ENCODE measurements at regions not wholly inside any gene's neighbourhood (a gene's known extent, or its start where the extent isn't known, plus 50 kb on each side); places are given as distances from the start of the nearest gene placed in this dataset.

GRCh38 chr12:46908936-46909635 is 83.3 kb upstream of the SLC38A4 start:
- in situ Hi-C loops (cut with MboI; ENCODE audit: low sequenced_read_pairs): no loop called here

GRCh38 chr12:46910830-46911229 is 85.0 kb upstream of the SLC38A4 start:
- in situ Hi-C loops (cut with MboI; ENCODE audit: low sequenced_read_pairs): no loop called here

GRCh38 chr12:46914336-46914735 is 88.5 kb upstream of the SLC38A4 start:
- in situ Hi-C loops (cut with MboI; ENCODE audit: low sequenced_read_pairs): no loop called here

GRCh38 chr12:46915082-46915481 is 89.3 kb upstream of the SLC38A4 start:
- in situ Hi-C loops (cut with MboI; ENCODE audit: low sequenced_read_pairs): no loop called here

- in situ Hi-C loops (cut with MboI; ENCODE audit: low sequenced_read_pairs): no loop called here
Observed at GRCh38 chr12:46915836-46916235, 90.0 kb upstream of the SLC38A4 start.

- in situ Hi-C loops (cut with MboI; ENCODE audit: low sequenced_read_pairs): no loop called here
Observed at GRCh38 chr12:46916796-46917419, 91.1 kb upstream of the SLC38A4 start.

GRCh38 chr12:46917821-46918220 is 92.0 kb upstream of the SLC38A4 start:
- in situ Hi-C loops (cut with MboI; ENCODE audit: low sequenced_read_pairs): no loop called here

GRCh38 chr12:46918631-46919030 is 92.8 kb upstream of the SLC38A4 start:
- in situ Hi-C loops (cut with MboI; ENCODE audit: low sequenced_read_pairs): no loop called here

GRCh38 chr12:46919666-46920400 is 94.0 kb upstream of the SLC38A4 start:
- in situ Hi-C loops (cut with MboI; ENCODE audit: low sequenced_read_pairs): no loop called here

GRCh38 chr12:46920499-46920898 is 94.7 kb upstream of the SLC38A4 start:
- in situ Hi-C loops (cut with MboI; ENCODE audit: low sequenced_read_pairs): no loop called here

GRCh38 chr12:46921048-46921763 is 95.4 kb upstream of the SLC38A4 start:
- in situ Hi-C loops (cut with MboI; ENCODE audit: low sequenced_read_pairs): no loop called here

GRCh38 chr12:46921764-46922133 is 96.0 kb upstream of the SLC38A4 start:
- in situ Hi-C loops (cut with MboI; ENCODE audit: low sequenced_read_pairs): no loop called here

- in situ Hi-C loops (cut with MboI; ENCODE audit: low sequenced_read_pairs): no loop called here
Observed at GRCh38 chr12:46926526-46926925, 100.7 kb upstream of the SLC38A4 start.

GRCh38 chr12:46930101-46930500 is 104.3 kb upstream of the SLC38A4 start:
- in situ Hi-C loops (cut with MboI; ENCODE audit: low sequenced_read_pairs): no loop called here

GRCh38 chr12:46933947-46934346 is 108.2 kb upstream of the SLC38A4 start:
- in situ Hi-C loops (cut with MboI; ENCODE audit: low sequenced_read_pairs): no loop called here

GRCh38 chr12:46934374-46935111 is 108.7 kb upstream of the SLC38A4 start:
- in situ Hi-C loops (cut with MboI; ENCODE audit: low sequenced_read_pairs): no loop called here

GRCh38 chr12:46935271-46935847 is 109.6 kb upstream of the SLC38A4 start:
- in situ Hi-C loops (cut with MboI; ENCODE audit: low sequenced_read_pairs): no loop called here

GRCh38 chr12:46936042-46936441 is 110.2 kb upstream of the SLC38A4 start:
- in situ Hi-C loops (cut with MboI; ENCODE audit: low sequenced_read_pairs): no loop called here

GRCh38 chr12:46938071-46938678 is 112.4 kb upstream of the SLC38A4 start:
- in situ Hi-C loops (cut with MboI; ENCODE audit: low sequenced_read_pairs): no loop called here

GRCh38 chr12:46941981-46942380 is 116.2 kb upstream of the SLC38A4 start:
- in situ Hi-C loops (cut with MboI; ENCODE audit: low sequenced_read_pairs): no loop called here
